HG03108 (cell line): ENCODE measurements at regions not wholly inside any gene's neighbourhood (a gene's known extent, or its start where the extent isn't known, plus 50 kb on each side); places are given as distances from the start of the nearest gene placed in this dataset.
"Not testable (repeated sequence)": the region's sequence is repeated elsewhere in the genome, so short reads cannot be mapped to it uniquely, and the experiment has no call there.

Experiments
- ATAC-seq: cut with Tn5 transposase; IDR thresholded peaks from one replicate; pipeline ENCODE4 v1.9.1; 2021; ENCODE audit warnings: moderate library complexity; ENCODE audit not compliant: unreplicated experiment

- ATAC-seq: not testable (repeated sequence)
Measured at GRCh38 chr1:166690596-166690995, 148.7 kb upstream of the POGK start.

DNA sequence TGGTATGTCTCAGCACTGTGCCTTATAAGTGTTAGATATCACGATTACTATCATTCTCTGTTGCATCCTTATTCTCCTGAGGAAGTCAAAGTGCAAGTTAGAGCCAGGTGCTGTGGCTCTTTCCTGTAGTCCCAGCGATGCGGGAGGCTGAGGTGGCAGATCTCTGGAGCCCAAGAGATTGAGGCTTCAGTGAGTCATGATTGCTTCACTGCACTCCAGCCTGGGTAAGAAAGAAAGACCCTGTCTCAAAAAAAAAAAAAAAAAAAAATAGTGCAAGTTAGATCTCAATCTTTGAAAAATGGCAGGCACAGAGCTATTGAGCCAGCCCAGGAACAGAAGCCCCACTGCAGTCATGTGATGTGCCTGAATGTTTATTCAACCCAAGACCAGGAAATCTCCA lies 147.8 kb upstream of the POGK start:
- no peak for ATAC-seq

GRCh38 chr1:166692346-166692745 lies 146.9 kb upstream of the POGK start:
- no peak for ATAC-seq

- no peak for ATAC-seq
Measured at GRCh38 chr1:166693158-166693557, 146.1 kb upstream of the POGK start.

GRCh38 chr1:166693673-166694297 lies 145.5 kb upstream of the POGK start:
- no peak for ATAC-seq

DNA sequence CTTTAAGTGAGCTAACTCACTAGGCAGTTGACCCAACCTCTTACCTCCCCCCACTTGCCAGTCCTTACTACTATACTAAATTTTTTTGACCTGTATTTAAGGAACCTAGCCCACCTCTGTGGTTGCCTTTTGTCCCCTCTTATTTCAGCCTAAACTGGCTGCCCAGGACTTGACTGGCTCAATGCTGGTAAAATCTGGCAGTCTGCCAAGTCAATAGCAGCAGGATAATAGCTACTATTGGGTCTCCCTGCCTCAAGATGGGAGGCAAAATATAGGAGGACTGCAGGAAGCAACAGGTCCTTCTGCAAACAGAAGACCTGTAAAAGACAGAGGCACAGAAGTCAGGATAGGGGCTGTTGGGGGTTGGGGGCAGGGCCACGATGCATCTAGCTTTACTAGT lies 144.2 kb upstream of the POGK start:
- ATAC-seq: no peak

DNA sequence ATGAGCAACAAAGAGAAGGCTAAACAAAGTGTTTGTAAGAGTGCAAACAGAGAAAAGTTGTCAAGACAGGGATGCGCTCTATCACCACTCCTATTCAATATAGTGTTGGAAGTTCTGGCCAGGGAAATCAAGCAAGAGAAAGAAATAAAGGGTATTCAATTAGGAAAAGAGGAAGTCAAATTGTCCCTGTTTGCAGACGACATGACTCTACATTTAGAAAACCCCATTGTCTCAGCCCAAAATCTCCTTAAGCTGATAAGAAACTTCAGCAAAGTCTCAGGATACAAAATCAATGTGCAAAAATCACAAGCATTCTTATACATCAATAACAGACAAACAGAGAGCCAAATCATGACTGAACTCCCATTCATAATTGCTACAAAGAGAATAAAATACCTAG lies 143.4 kb upstream of the POGK start:
- not testable (repeated sequence) for ATAC-seq

DNA sequence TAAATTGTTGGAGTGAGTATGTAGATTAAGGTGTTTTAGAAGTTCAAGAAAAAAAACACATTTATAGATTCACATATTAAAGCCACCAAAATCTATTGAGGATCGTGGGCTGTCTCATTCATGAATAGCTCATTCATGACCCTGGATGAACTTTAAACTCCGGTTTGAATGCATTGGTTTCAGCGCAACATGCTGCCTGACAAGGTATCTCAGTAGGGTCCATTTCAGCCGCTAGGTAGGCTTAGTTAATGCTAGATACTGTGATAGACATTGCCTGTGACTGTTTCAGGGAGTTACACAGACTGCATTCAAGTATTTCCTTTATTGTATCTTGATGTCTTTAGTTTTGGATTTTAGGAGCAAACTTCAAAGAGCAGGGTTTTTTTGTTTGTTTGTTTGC lies 140.5 kb upstream of the POGK start:
- ATAC-seq: no peak

DNA sequence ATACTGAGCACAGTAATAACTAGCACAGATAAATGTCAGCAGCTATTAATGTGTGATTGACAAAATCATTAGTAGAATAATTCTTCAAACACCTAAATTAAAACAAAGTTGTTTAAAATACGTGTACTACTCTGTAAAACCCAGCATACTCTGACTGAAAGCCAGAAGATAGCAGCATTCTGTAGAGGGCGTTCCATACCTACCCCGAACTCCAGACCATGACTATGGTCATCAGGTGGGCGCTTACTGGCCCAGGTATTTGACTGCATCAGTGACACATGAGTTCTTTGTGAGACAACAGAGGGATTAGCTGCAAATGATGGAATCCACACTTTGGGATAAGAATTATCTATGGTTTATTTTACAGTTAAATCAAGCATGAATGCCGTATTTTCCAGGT lies 139.7 kb upstream of the POGK start:
- no peak for ATAC-seq

GRCh38 chr1:166700696-166701095 lies 138.6 kb upstream of the POGK start:
- no peak for ATAC-seq

DNA sequence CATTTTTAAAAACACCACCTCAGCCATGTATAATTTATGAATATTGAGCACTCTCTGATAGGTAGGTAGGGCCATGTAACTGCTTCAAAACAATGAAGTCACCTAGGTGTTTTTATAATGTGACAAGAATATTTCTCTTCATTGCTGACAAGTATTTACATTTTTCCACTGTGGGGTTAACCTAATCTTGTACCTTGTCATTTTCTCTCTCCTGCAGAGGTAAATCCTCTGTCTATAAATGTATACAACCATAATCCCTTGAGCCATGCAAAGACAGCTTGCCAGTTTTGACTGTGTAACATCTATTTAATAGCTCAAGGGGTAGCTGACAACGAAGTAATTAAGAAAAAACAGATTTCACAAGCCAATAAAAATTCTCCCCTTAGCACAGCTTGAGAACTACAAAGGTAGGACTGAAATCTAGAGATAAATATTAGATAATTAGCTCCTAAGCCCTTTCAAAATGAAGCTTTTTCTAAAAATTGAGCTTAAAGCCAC lies 137.6 kb upstream of the POGK start:
- no peak for ATAC-seq

DNA sequence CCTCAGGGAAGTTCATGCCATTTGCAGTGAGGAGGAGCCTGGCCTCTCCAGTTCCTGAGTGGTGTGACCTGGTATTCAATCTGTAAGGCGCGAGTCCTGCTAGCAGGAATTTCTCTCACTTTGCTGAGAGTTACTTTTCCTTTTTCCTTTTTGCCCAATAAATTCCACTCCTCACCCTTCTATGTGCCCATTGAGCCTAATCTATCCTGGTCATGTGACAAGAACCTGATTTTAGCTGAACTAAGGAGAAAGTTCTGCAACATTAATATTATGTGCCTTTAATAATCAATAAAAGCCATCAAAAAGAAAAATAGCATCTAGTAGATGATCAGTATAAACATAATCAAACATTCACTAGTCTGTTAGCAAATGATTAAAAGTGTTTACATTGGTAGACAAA lies 136.1 kb upstream of the POGK start:
- ATAC-seq: no peak

- ATAC-seq: no peak
Measured at GRCh38 chr1:166703726-166704462, 135.4 kb upstream of the POGK start.

DNA sequence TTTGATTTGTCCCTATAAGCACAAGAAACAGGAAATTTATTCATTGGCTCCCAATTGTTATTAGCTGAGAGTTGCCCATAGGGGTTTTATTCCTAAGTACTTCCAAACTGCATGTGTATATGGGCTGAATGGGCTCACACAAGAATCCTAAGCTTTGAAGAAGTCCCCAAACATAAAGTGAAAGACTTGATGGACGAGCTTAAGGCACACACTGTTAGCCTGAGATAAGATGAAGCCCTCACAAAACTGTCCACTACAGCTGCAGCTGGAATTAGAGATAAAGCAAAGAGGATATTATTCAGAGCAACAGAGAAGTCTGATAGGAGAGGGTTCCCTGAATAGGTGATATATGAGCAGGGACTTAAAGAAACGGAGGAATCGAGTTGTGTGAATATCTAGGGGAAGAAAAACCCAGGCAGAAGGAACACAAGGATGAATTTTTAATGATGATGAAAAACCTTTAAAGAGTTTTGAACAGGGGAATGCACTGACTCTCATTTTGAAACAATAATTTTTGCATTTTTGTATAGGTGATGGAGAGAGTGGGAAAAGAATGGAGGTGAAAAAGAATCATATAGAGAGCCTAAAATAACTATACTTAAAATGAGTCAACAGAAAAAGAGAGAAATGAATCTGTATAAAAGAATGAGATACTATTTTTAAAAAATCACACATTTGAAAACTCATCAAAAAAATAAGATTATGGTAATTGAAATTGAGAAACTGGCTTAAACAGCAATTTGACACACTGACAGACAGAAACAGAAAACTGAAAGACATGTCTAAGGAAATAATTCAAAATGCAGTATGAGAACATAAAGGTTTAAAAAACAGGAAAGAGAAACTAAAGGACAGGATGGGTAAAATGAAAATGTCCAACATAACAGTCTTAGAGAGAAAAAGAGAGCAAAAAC lies 133.6 kb upstream of the POGK start:
- ATAC-seq: no peak

DNA sequence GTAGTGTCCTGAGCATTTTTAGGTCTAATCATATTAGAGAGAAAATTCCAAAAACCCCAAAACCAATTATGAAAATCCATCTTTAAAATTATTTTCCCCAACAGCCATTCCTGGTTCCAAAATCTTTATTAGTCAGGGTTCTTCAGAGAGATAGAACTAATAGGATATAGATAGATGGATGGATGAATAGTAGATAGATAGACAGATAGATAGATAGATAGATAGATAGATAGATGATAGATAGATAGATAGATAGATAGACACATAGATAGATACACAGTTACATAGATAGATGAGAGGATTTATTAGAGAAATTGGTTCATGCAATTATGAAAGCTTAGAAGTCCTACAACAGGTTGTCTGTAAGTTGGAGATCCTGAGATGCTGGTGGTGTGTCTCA lies 122.7 kb upstream of the POGK start:
- no peak for ATAC-seq

DNA sequence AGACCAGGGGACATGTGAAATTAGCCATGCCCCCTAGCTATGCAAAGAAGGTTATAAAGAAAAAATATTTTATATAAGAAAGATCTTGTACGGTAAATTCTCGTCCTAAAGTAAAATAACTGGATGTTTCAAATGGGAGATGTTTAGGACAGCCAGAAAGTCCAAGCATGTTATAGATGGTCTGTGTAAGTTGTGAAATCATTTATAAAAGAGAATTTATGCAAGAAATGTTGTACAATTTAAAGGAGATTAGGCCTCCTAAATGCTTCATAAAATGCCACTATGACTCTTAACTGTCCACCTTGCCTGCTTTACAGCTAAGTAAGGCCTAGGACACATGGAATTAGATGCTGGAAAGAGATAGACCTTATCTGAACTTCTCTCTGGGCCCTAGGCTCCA lies 118.1 kb upstream of the POGK start:
- ATAC-seq: no peak

GRCh38 chr1:166730299-166730888 lies 108.9 kb upstream of the POGK start:
- ATAC-seq: no peak

GRCh38 chr1:166738140-166738539 lies 101.1 kb upstream of the POGK start:
- no peak for ATAC-seq

- no peak for ATAC-seq
Measured at GRCh38 chr1:166738873-166739272, 100.4 kb upstream of the POGK start.

GRCh38 chr1:166740668-166741276 lies 98.5 kb upstream of the POGK start:
- no peak for ATAC-seq

DNA sequence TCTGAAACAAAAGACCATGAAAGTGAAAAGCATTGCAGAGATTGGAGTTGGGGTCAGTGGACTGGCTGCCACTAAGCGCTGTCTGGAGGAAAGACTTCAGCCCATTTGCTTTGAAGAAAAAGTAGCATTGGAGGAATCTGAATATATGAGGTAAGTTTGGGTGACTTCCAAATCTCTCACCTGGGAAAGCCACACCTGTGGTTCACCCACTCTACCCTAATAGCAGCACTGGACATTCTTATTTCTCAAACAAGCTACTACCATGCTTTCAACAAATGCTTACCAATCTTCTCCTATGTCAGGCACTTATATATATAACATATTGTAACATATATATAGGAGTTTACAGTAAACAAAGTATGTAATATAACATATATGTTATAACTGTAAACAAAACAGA lies 76.0 kb upstream of the POGK start:
- no peak for ATAC-seq
